GM12872 (cell line): ENCODE measurements at regions not wholly inside any gene's neighbourhood (a gene's known extent, or its start where the extent isn't known, plus 50 kb on each side); places are given as distances from the start of the nearest gene placed in this dataset.

ENCODE experiments used
- TF ChIP-seq, protein P1 (sequence below): IDR thresholded peaks from 3 replicates; pipeline ENCODE4 v1.5.1; 2011; ENCODE audit warnings: low read depth, mild to moderate bottlenecking, low read length, moderate library complexity; ENCODE audit not compliant: insufficient read depth

DNA sequence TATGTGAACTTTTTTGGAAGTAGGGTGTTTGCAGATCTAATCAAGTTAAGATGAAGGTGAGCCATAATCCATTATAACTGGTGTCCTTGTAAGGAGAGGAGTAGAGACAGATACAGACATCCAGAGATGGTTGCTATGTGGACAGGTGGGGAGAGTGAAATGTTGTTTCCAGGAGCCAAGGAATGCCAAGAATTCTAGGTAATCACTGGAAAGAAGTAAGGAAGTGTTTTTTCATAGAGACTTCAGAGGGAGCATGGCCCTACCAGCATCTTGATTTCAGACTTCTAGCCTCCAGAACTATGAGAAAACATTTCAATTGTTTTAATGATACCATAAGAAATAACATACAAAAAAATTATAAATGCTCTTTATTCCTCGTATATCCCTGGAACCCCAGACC is 320.5 kb upstream of the ANO3 start:
- TF ChIP-seq, protein P1, sequence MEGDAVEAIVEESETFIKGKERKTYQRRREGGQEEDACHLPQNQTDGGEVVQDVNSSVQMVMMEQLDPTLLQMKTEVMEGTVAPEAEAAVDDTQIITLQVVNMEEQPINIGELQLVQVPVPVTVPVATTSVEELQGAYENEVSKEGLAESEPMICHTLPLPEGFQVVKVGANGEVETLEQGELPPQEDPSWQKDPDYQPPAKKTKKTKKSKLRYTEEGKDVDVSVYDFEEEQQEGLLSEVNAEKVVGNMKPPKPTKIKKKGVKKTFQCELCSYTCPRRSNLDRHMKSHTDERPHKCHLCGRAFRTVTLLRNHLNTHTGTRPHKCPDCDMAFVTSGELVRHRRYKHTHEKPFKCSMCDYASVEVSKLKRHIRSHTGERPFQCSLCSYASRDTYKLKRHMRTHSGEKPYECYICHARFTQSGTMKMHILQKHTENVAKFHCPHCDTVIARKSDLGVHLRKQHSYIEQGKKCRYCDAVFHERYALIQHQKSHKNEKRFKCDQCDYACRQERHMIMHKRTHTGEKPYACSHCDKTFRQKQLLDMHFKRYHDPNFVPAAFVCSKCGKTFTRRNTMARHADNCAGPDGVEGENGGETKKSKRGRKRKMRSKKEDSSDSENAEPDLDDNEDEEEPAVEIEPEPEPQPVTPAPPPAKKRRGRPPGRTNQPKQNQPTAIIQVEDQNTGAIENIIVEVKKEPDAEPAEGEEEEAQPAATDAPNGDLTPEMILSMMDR = no peak

DNA sequence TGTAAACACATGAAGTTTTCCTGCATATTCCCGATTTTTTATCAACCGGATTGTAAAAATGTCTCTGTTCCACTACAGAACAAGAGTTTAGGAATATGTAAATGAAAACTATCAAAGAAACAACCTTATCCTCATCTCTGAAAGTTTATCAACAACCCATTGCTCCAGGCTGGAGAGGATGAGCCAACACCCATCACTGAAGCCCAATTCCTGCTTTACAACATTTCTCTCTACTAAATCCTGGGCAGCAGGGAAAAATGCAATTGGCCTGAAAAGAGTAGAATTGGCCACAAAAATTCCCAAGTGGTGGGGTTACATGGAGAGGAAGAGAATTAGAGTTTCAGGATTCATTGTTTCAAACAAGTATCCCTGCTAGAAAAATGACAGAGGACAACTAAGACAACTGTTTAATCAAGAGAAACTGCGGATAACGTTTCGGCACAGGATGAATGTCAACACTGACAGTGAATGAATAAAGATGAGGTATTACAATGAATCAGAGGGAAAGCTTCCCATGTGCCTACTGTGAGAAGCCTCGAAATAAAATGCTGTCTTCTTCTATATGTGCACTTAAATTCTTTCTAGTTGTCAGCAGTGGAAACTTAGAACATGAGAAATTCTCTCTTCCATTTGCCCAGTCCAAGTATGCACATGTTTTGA is 317.3 kb upstream of the ANO3 start:
- TF ChIP-seq, protein P1 = no peak

DNA sequence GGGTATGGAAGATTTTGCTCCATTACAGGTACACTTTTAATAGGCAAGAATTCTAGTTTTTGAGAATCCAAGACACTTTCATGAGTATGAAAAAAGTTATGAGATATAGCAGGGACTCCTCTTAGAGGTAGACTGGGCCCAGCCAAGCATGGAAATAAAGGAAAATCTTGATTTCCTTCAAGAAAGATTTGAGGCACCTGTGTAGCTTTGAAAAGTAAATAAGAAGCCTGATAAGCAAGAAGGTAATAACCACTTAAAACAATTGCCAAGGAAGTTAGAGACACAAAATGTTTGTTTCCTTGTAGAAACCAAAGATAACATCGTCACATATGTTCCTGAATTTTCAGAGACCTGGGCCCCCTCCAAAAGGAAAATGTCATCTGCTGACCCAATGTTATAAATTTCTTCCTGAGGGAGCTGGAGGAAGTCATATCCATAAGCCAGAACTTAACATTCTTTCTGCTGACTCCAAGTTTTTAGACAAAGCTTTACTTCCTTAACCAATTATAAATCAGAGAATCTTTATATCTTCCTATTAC is 314.5 kb upstream of the ANO3 start:
- TF ChIP-seq, protein P1 = no peak

DNA sequence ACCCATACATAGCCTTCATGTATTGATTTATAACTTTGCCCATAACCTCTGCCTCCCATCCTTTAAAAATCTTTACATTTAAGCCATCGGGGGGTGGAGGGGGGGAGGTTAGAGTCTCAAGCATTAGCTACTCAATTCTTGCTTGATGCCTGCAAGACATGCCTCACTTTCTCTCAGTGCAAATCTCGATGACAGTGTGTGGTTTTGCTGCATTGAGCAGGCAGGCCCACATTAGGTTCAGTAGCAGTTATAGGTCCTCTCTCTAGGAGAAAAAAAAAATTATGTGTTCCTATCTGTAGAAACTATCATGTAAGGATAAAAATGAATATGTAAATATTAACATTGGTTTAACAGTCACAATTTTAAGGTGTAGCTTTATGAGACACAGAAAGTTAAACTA is 314.0 kb upstream of the ANO3 start:
- TF ChIP-seq, protein P1 = no peak

DNA sequence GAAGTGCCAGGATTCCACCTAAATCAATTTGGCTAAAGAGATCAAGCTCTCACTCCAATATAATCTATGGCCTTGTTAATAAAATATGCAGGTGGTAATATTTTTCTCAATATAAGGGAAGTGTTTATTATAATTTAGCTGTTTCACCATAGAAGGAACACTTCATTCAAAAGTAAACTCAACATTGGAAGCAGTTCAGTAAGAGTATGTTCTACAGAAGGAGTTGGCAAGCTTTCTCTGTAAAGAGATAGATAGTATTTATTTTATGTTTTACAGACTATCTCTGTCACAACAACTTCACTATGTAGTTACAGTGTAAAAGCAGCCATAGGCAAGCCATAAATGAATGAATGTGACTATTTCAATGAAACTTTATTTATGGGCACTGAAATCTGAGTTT is 313.6 kb upstream of the ANO3 start:
- TF ChIP-seq, protein P1 = no peak

DNA sequence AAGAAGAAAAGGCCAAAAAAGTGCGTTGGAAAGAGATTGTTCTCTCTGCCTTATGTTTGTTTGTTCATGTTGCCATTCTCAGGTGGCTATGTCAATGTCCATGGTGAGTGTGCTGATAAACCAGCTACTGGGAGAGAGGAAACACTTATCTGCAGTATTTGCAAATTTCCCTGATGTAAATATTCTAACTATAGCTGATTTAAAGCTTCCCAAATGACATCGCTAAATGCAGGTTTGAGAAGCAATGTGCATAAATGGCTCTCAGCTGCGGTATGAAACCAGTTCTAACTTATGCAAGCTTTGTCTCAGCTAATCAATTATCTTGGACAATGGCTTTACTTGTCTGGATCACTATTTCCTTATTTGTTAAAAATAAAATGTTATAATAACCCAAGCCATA is 312.5 kb upstream of the ANO3 start:
- TF ChIP-seq, protein P1 = no peak

DNA sequence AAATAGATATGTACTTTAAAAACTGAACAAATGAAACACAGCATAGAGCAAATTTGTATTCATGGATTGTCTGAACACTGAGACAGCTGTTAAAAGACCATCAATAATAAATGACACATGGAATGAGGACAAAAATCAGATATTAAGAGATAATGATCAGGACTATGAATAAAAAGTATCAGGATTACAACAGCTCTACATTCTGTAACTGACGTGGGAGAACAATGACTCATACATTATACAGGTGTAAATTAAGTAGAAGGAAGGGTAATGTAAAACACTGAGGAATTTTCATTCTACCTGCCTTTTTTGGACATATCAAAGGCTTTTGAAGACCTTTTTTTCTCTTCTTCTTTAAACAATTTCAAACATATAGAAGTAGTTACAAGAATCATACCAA is 310.9 kb upstream of the ANO3 start:
- TF ChIP-seq, protein P1 = no peak

DNA sequence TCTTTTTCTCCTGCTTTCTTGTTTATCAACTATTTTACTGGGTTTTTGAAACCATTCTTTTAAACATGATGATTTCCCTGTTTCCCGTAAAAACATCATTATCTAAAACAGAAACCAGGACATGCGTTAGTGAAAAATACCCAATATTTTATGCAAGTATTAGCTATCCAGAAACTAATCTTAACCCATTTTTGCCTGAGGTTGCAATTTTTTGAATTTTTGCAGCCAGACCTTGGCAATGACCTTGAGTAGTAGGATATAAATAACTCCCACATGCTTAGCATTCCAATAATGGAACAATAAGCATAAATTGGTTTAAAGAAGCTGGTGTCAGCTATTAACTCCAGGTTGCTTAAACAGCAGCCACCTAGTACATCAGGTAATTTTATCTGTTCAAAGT is 308.9 kb upstream of the ANO3 start:
- TF ChIP-seq, protein P1 = no peak
